H1 (cell line): ENCODE measurements at regions not wholly inside any gene's neighbourhood (a gene's known extent, or its start where the extent isn't known, plus 50 kb on each side); places are given as distances from the start of the nearest gene placed in this dataset.

ENCODE experiments used
- ASH2L ChIP-seq: fragments of 200-600, 300-600 bp; sonication (generic); IDR thresholded peaks from one replicate; pipeline ENCODE4 v1.7.1; 2017; ENCODE audit warnings: low read length
- BACH1 ChIP-seq: IDR thresholded peaks from 2 replicates; pipeline ENCODE4 v1.6.1; 2012; ENCODE audit warnings: low read length, improper control_type of control experiment
- CBX5 ChIP-seq: fragments of 300-800, 300-1000 bp; sonication (generic); IDR thresholded peaks from 2 replicates; pipeline ENCODE4 v1.7.1; 2016; ENCODE audit warnings: antibody characterized with exemption, low read length, low read depth
- CBX8 ChIP-seq: fragments of 300-800, 300-1000 bp; sonication (generic); IDR thresholded peaks from 2 replicates; pipeline ENCODE4 v1.7.1; 2016; ENCODE audit warnings: low read depth, low read length, borderline replicate concordance
- CEBPB ChIP-seq: IDR thresholded peaks from 2 replicates; pipeline ENCODE4 v1.6.1; 2012; ENCODE audit warnings: low read depth, low read length
- EZH2 ChIP-seq: fragments of 200-600 bp; sonication (generic); IDR thresholded peaks from 2 replicates; pipeline ENCODE4 v1.7.1; 2012; ENCODE audit warnings: low read depth, mild to moderate bottlenecking, moderate library complexity, low read length, inconsistent platforms; ENCODE audit not compliant: severe bottlenecking
- GTF2F1 ChIP-seq: IDR thresholded peaks from 2 replicates; pipeline ENCODE4 v1.6.1; 2012; ENCODE audit warnings: low read depth, low read length, improper control_type of control experiment, borderline replicate concordance
- HDAC2 ChIP-seq, 2 experiments: fragments of 300-600 bp in 1 of 2; sonication (generic) in 1 of 2; IDR thresholded peaks; 2 replicates each; pipeline ENCODE4 v1.6.1; 2011 to 2012; ENCODE audit warnings: low read depth in 2 of 2, low read length in 2 of 2, mild to moderate bottlenecking in 2 of 2, moderate library complexity in 2 of 2, borderline replicate concordance in 1 of 2, inconsistent platforms in 1 of 2
- HDAC6 ChIP-seq: IDR thresholded peaks from one replicate; pipeline ENCODE4 v1.7.1; 2012; ENCODE audit warnings: low read depth, mild to moderate bottlenecking, inconsistent platforms, low read length, moderate library complexity
- JUND ChIP-seq: IDR thresholded peaks from 2 replicates; pipeline ENCODE4 v1.6.1; 2011; ENCODE audit warnings: mild to moderate bottlenecking, improper control_type of control experiment, low read length
- MAFK ChIP-seq: IDR thresholded peaks from 2 replicates; pipeline ENCODE4 v1.6.1; 2012; ENCODE audit warnings: low read depth, mild to moderate bottlenecking, improper control_type of control experiment, low read length
- NANOG ChIP-seq: IDR thresholded peaks from 2 replicates; pipeline ENCODE4 v1.6.1; 2011; ENCODE audit warnings: low read length, low read depth, mild to moderate bottlenecking, inconsistent platforms; ENCODE audit not compliant: insufficient read depth, poor library complexity, severe bottlenecking
- NRF1 ChIP-seq: IDR thresholded peaks from 2 replicates; pipeline ENCODE4 v1.6.1; 2011; ENCODE audit warnings: mild to moderate bottlenecking, low read depth, low read length, improper control_type of control experiment
- PHF8 ChIP-seq: fragments of 200-600 bp; sonication (generic); conservative IDR thresholded peaks from 2 replicates; pipeline ENCODE4 v1.7.1; 2012; ENCODE audit warnings: low read depth, mild to moderate bottlenecking, inconsistent platforms, low read length, moderate library complexity
- POLR2A ChIP-seq, 2 experiments: IDR thresholded peaks; 1 replicate in 1 of 2; 2 replicates in 1 of 2; pipeline ENCODE4 v1.6.1; 2011; ENCODE audit warnings: low read depth in 2 of 2, low read length in 2 of 2, mild to moderate bottlenecking in 2 of 2; ENCODE audit errors: control extremely low read depth in 1 of 2
- POU5F1 ChIP-seq: IDR thresholded peaks from 2 replicates; pipeline ENCODE4 v1.6.1; 2011; ENCODE audit warnings: low read depth, mild to moderate bottlenecking, low read length, moderate library complexity
- RFX5 ChIP-seq: IDR thresholded peaks from 2 replicates; pipeline ENCODE4 v1.6.1; 2011; ENCODE audit warnings: low read depth, low read length, improper control_type of control experiment, borderline replicate concordance
- RNF2 ChIP-seq: fragments of 200-900, 300-1000 bp; sonication (generic); IDR thresholded peaks from 2 replicates; pipeline ENCODE4 v1.7.1; 2016; ENCODE audit warnings: borderline replicate concordance, low read depth, mild to moderate bottlenecking, antibody characterized with exemption, low read length; ENCODE audit not compliant: poor library complexity, severe bottlenecking; ENCODE audit errors: missing control alignments
- SIN3A ChIP-seq, 2 experiments: IDR thresholded peaks in 1 of 2; conservative IDR thresholded peaks in 1 of 2; 2 replicates each; pipeline ENCODE4 v1.6.1; 2011 to 2012; ENCODE audit warnings: low read length in 2 of 2, improper control_type of control experiment in 1 of 2, low read depth in 1 of 2, mild to moderate bottlenecking in 1 of 2
- SP4 ChIP-seq: IDR thresholded peaks from 2 replicates; pipeline ENCODE4 v1.6.1; 2012; ENCODE audit warnings: low read length, inconsistent platforms
- TAF1 ChIP-seq: IDR thresholded peaks from 2 replicates; pipeline ENCODE4 v1.6.1; 2011; ENCODE audit warnings: mild to moderate bottlenecking, low read depth, low read length
- TAF7 ChIP-seq: optimal IDR thresholded peaks from 2 replicates; pipeline ENCODE3; 2011; ENCODE audit warnings: low read depth, mild to moderate bottlenecking, inconsistent platforms, low read length, moderate library complexity, borderline replicate concordance
- TBP ChIP-seq: IDR thresholded peaks from 2 replicates; pipeline ENCODE4 v1.6.1; 2011; ENCODE audit warnings: low read depth, low read length, improper control_type of control experiment
- TF ChIP-seq, protein P1 (sequence below): IDR thresholded peaks from 2 replicates; pipeline ENCODE4 v1.6.1; 2012; ENCODE audit warnings: inconsistent platforms

GRCh38 chr1:58249737-58250586 lies 296.6 kb downstream of the OMA1 start (continued):
- TF ChIP-seq RNF2, result no peak
- TF ChIP-seq SIN3A (conservative IDR thresholded peaks at IDR 0.05 in 1 of 2, IDR thresholded peaks at IDR 0.05 in 1 of 2; ENCODE audit: low read depth in 1 of 2, low read length in 2 of 2), result no peak; a peak in 1 of 4 replicates
- TF ChIP-seq BACH1, result no peak
- no peak for TF ChIP-seq CBX8
- TF ChIP-seq HDAC2 (IDR thresholded peaks at IDR 0.05; ENCODE audit: borderline replicate concordance in 1 of 2, low read depth in 2 of 2, low read length in 2 of 2), result peak in 1 of 2 experiments; percentile 78; a peak in 2 of 4 replicates
- TF ChIP-seq HDAC6, result no peak
- TF ChIP-seq NRF1, result no peak
- peak; percentile 94 for TF ChIP-seq MAFK
- no peak for TF ChIP-seq CEBPB
- no peak for TF ChIP-seq RFX5
- no peak for TF ChIP-seq POLR2A (IDR thresholded peaks at IDR 0.05; ENCODE audit: control extremely low read depth in 1 of 2, low read depth in 2 of 2, low read length in 2 of 2)
- TF ChIP-seq EZH2, result peak; percentile 64
- no peak for TF ChIP-seq POU5F1
- peak; percentile 67; the same call in 1 of the 2 replicates for TF ChIP-seq TBP
- peak; percentile 82 for TF ChIP-seq ASH2L
- no peak for TF ChIP-seq SP4
- TF ChIP-seq NANOG, result no peak
- TF ChIP-seq TAF1, result peak; percentile 50; the same call in 1 of the 2 replicates
- TF ChIP-seq CBX5, result no peak
- TF ChIP-seq GTF2F1, result no peak
- TF ChIP-seq PHF8, result no peak
- TF ChIP-seq, protein P1, sequence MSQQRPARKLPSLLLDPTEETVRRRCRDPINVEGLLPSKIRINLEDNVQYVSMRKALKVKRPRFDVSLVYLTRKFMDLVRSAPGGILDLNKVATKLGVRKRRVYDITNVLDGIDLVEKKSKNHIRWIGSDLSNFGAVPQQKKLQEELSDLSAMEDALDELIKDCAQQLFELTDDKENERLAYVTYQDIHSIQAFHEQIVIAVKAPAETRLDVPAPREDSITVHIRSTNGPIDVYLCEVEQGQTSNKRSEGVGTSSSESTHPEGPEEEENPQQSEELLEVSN, result peak; percentile 93
- no peak for TF ChIP-seq TAF7
- TF ChIP-seq JUND, result 0 out of 2 replicates have a peak, but pooled peaks have one; percentile 19
